ENCODE measurements at regions not wholly inside any gene's neighbourhood (a gene's known extent, or its start where the extent isn't known, plus 50 kb on each side); places are given as distances from the start of the nearest gene placed in this dataset.

DNA sequence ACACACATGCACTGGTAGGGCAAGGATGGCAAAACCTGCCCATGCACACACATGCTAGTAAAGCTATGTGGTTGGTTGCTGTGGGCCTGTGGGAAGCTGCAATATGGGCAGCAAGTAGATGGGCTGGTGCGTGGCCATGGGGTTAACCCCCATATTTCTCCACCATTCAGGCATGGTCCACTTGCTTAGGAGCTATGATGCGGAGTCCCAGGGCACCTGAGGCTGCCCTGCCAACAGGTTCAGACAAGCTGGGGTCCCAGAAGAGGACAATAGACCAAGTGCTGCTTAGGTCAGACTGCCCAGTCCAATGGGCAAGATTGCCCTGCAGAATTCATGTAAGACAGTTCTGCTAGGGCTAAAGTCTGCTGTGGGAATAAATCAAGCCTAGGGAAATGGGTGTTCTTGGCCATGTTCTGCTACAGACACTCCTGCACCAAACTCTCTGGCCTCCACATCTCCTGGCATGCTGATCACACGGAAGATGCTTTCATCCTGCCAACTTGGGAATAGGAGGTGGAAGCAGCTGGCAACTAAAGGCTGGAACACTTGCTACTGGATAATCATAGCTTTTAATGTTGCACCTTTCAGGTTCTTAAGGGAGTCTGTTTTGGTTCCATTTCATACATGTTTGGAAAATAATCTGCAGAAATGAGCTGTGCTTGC is 646.3 kb upstream of the SLITRK1 start:
- Histone ChIP-seq H3K9ac (ENCODE audit: low read length) (no peak overlapping the region), H3K4me3 (ENCODE audit: low read length) (no peak overlapping the region), H3K27me3 (ENCODE audit: control insufficient read depth, insufficient read depth, low read length) (no peaks in the 10 kb centered on the region)

DNA sequence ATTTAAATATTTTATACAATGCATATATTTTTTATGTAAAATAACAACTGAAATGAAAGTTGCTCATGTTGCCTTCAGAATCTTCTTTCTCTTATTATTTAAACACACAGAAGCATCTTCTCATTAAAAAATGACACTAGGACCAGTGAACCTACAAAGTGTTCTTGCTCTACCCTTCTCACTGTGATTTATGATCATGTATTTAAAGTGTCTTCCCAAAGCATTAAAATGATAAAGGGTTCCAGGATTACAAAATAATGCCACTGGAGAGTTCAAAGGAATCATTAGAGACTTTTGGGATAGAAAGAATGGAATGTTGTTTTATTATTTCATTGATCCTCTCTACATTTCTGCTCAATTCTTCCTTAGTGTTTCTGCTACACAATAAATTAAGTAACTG is 643.6 kb upstream of the SLITRK1 start:
- Histone ChIP-seq H3K4me3 (ENCODE audit: low read length) (no peak overlapping the region), H3K27me3 (ENCODE audit: control insufficient read depth, insufficient read depth, low read length) (no peaks in the 10 kb centered on the region), H3K36me3 (ENCODE audit: control insufficient read depth, low read depth, low read length) (no peaks in the 10 kb centered on the region), H3K4me1 (ENCODE audit: control insufficient read depth, low read depth, low read length) (no peaks in the 10 kb centered on the region), H3K9me3 (ENCODE audit: control insufficient read depth, low read depth, low read length) (no peaks in the 10 kb centered on the region), H3K27ac (ENCODE audit: low read length) (no peak overlapping the region), H3K9ac (ENCODE audit: low read length) (no peak overlapping the region)

More for the DNA sequence above, 646.3 kb upstream of the SLITRK1 start:
- H3K9me3 ChIP-seq (ENCODE audit: control insufficient read depth, low read depth, low read length): no peaks in the 10 kb centered on the region
- H3K36me3 ChIP-seq (ENCODE audit: control insufficient read depth, low read depth, low read length): no peaks in the 10 kb centered on the region
- no peak overlapping the region for H3K27ac ChIP-seq (ENCODE audit: low read length)
- H3K4me1 ChIP-seq (ENCODE audit: control insufficient read depth, low read depth, low read length): no peaks in the 10 kb centered on the region

DNA sequence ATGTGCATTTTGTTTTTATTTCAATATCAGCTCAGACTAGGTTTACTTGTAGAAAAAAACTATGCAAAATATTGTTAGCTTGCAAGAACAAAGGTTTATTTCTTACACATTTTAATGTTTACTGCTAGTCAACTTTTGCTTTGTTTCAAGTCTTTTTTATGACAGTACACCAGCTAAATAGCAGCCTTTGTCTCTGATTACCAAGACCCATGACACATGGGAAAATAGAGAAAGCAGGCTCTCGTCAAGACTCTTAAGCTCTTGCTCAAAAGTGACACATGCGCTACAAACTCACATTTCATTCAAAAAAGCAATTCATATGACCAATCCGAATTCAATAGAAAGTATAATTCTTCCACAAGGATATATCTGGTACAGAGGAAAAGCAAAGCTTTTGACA is 642.3 kb upstream of the SLITRK1 start:
- no peaks in the 10 kb centered on the region for H3K4me1 ChIP-seq (ENCODE audit: control insufficient read depth, low read depth, low read length)
- no peak overlapping the region for H3K9ac ChIP-seq (ENCODE audit: low read length)
- no peaks in the 10 kb centered on the region for H3K36me3 ChIP-seq (ENCODE audit: control insufficient read depth, low read depth, low read length)
- no peak overlapping the region for H3K4me3 ChIP-seq (ENCODE audit: low read length)
- H3K9me3 ChIP-seq (ENCODE audit: control insufficient read depth, low read depth, low read length): no peaks in the 10 kb centered on the region
- no peak overlapping the region for H3K27ac ChIP-seq (ENCODE audit: low read length)
- no peaks in the 10 kb centered on the region for H3K27me3 ChIP-seq (ENCODE audit: control insufficient read depth, insufficient read depth, low read length)

DNA sequence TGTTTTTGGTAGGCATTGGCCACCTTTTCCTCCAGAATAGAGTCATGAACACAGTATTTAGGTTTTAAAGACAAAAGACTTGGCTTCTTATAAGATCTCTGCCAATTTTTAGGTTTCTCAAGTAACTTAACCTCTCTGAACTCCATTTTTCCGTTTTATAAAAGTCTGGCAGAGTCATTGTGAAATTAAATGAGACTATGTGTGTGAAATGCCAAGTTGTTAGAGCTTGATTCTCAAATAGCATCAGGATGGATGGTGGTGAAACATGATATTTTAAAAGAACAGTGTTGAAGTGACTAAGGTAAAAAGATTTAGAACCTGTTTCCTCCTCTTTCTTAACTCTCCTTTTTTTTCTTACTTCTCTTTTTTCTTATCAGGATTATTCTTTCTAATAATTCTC is 617.7 kb upstream of the SLITRK1 start:
- Histone ChIP-seq H3K9ac (ENCODE audit: low read length) (no peak overlapping the region), H3K4me3 (ENCODE audit: low read length) (no peak overlapping the region), H3K27me3 (ENCODE audit: control insufficient read depth, insufficient read depth, low read length) (no peaks in the 10 kb centered on the region), H3K27ac (ENCODE audit: low read length) (no peak overlapping the region), H3K9me3 (ENCODE audit: control insufficient read depth, low read depth, low read length) (no peaks in the 10 kb centered on the region), H3K36me3 (ENCODE audit: control insufficient read depth, low read depth, low read length) (no peaks in the 10 kb centered on the region), H3K4me1 (ENCODE audit: control insufficient read depth, low read depth, low read length) (no peaks in the 10 kb centered on the region)

DNA sequence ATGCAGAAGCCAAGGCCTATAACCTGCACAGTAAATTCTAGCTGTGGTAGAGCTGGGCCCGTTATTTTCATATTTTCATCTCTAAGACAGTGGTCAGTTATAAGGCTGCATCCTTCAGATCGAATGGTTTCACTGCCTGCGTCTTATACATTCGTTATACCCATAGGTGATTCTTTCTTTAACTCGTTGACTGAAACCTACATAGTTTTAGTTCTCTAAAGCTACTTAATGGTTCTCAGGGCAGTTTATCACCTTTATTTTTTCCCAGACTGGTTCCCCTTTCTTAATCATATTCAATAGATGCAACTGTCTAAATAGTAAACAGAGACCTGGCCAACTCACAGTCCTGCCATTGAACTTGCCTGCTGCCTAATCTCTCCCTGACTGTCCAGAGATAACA is 615.3 kb upstream of the SLITRK1 start:
- Histone ChIP-seq H3K4me1 (ENCODE audit: control insufficient read depth, low read depth, low read length) (no peaks in the 10 kb centered on the region), H3K36me3 (ENCODE audit: control insufficient read depth, low read depth, low read length) (no peaks in the 10 kb centered on the region), H3K9me3 (ENCODE audit: control insufficient read depth, low read depth, low read length) (no peaks in the 10 kb centered on the region), H3K9ac (ENCODE audit: low read length) (no peak overlapping the region), H3K27me3 (ENCODE audit: control insufficient read depth, insufficient read depth, low read length) (no peaks in the 10 kb centered on the region), H3K27ac (ENCODE audit: low read length) (no peak overlapping the region), H3K4me3 (ENCODE audit: low read length) (no peak overlapping the region)

DNA sequence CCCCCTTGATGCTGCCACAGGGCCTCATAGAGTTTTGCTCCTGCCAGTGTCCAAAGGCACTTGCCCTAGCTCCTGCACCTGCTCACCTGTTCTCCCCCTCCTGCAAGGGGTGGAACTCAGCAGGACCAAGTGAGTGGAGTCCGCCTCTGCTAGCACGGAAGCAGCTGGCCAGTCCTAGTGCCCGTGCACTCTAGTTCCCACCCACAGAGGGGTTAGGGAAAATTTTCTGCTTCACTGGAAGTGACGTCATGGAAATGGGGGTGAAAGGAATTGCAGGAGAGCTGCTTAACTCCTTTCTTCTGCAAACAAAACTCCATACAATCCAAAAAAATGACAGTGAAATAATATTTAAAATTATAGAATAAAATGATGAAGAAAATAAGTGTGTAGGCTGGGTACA is 609.7 kb upstream of the SLITRK1 start:
- Histone ChIP-seq H3K9ac (ENCODE audit: low read length) (no peak overlapping the region), H3K9me3 (ENCODE audit: control insufficient read depth, low read depth, low read length) (no peaks in the 10 kb centered on the region), H3K27ac (ENCODE audit: low read length) (no peak overlapping the region), H3K4me3 (ENCODE audit: low read length) (no peak overlapping the region), H3K36me3 (ENCODE audit: control insufficient read depth, low read depth, low read length) (no peaks in the 10 kb centered on the region), H3K4me1 (ENCODE audit: control insufficient read depth, low read depth, low read length) (no peaks in the 10 kb centered on the region), H3K27me3 (ENCODE audit: control insufficient read depth, insufficient read depth, low read length) (no peaks in the 10 kb centered on the region)

DNA sequence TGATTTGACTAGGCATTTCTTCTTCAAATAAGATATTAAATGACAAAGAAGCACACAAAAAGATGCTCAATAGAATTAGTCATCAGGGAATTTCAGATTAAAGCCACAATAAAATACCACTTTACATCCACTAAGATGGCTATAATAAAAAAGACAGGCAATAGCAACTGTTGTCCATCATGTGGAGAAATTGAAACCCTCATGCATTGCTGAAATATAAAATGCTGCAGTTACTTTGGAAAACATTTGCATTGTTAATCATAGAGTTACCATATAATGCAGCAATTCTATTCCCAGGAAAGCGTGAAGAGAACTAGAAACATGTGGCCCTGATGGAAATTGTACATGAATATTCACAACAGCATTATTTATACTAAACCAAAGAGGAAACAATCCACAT is 605.5 kb upstream of the SLITRK1 start:
- Histone ChIP-seq H3K4me1 (ENCODE audit: control insufficient read depth, low read depth, low read length) (no peaks in the 10 kb centered on the region), H3K27ac (ENCODE audit: low read length) (no peak overlapping the region), H3K9me3 (ENCODE audit: control insufficient read depth, low read depth, low read length) (no peaks in the 10 kb centered on the region), H3K27me3 (ENCODE audit: control insufficient read depth, insufficient read depth, low read length) (no peaks in the 10 kb centered on the region), H3K9ac (ENCODE audit: low read length) (no peak overlapping the region), H3K36me3 (ENCODE audit: control insufficient read depth, low read depth, low read length) (no peaks in the 10 kb centered on the region), H3K4me3 (ENCODE audit: low read length) (no peak overlapping the region)

DNA sequence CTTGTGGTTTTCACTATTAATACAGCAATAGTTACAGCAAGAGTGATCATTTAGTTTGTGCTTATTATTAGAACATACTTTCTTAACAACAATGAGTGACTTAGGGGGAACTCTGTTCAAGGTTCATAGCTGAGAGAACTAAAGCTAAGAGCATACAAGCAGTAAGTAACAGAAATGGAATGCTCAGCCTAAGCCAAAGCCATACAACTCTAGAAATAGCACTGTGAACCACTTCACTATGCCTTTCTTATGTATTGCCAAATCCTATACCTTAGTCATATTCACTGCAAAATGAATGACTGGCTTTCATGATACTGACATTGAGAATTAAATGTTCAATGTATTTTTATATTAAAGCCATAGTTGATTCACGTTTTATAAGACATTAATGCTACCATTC is 599.7 kb upstream of the SLITRK1 start:
- H3K4me3 ChIP-seq (ENCODE audit: low read length): no peak overlapping the region
- H3K9ac ChIP-seq (ENCODE audit: low read length): no peak overlapping the region
- no peak overlapping the region for H3K27ac ChIP-seq (ENCODE audit: low read length)
- H3K36me3 ChIP-seq (ENCODE audit: control insufficient read depth, low read depth, low read length): no peaks in the 10 kb centered on the region
- H3K4me1 ChIP-seq (ENCODE audit: control insufficient read depth, low read depth, low read length): no peaks in the 10 kb centered on the region
- no peaks in the 10 kb centered on the region for H3K27me3 ChIP-seq (ENCODE audit: control insufficient read depth, insufficient read depth, low read length)
- no peaks in the 10 kb centered on the region for H3K9me3 ChIP-seq (ENCODE audit: control insufficient read depth, low read depth, low read length)

DNA sequence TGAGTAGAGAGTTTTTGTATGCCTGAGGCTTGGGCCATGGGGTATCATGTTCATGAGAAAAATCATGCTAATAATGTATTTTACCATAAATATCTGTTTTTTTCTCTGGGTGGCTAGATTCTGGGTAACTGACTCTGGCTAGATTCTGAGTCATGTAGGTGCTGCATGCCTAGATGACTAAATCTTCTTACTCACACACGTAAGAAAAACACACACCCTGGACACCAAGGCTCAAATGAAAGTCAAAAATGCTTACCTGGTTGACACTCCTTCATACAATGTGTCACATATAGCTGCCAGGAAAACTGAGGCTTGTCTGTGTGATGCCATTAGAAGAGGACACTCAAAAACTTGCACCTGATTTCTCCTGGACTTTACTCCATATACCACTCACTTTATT is 597.4 kb upstream of the SLITRK1 start:
- no peak overlapping the region for H3K4me3 ChIP-seq (ENCODE audit: low read length)
- no peak overlapping the region for H3K9ac ChIP-seq (ENCODE audit: low read length)
- H3K9me3 ChIP-seq (ENCODE audit: control insufficient read depth, low read depth, low read length): no peaks in the 10 kb centered on the region
- H3K27me3 ChIP-seq (ENCODE audit: control insufficient read depth, insufficient read depth, low read length): no peaks in the 10 kb centered on the region
- no peaks in the 10 kb centered on the region for H3K4me1 ChIP-seq (ENCODE audit: control insufficient read depth, low read depth, low read length)
- no peak overlapping the region for H3K27ac ChIP-seq (ENCODE audit: low read length)
- no peaks in the 10 kb centered on the region for H3K36me3 ChIP-seq (ENCODE audit: control insufficient read depth, low read depth, low read length)

DNA sequence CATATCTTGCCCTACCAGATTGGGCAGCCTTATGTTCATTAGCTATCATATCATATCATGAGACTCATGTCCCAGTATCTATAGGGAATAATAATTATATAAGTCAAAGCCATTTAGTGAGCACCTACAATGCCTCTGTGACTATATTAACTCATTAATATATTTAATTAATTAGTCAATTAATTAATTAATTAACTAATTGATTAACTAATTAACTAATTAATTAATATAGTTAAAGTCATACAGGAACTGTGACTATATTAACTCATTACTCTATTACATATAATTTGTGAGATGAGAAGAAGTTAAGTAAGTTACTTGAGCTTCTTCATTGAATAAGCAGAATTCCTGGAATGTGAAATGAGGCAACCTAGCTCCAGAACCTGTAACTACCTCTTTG is 588.3 kb upstream of the SLITRK1 start:
- Histone ChIP-seq H3K4me3 (ENCODE audit: low read length) (no peak overlapping the region), H3K27ac (ENCODE audit: low read length) (no peak overlapping the region), H3K9me3 (ENCODE audit: control insufficient read depth, low read depth, low read length) (no peaks in the 10 kb centered on the region), H3K36me3 (ENCODE audit: control insufficient read depth, low read depth, low read length) (no peaks in the 10 kb centered on the region), H3K9ac (ENCODE audit: low read length) (no peak overlapping the region), H3K27me3 (ENCODE audit: control insufficient read depth, insufficient read depth, low read length) (no peaks in the 10 kb centered on the region), H3K4me1 (ENCODE audit: control insufficient read depth, low read depth, low read length) (no peaks in the 10 kb centered on the region)

DNA sequence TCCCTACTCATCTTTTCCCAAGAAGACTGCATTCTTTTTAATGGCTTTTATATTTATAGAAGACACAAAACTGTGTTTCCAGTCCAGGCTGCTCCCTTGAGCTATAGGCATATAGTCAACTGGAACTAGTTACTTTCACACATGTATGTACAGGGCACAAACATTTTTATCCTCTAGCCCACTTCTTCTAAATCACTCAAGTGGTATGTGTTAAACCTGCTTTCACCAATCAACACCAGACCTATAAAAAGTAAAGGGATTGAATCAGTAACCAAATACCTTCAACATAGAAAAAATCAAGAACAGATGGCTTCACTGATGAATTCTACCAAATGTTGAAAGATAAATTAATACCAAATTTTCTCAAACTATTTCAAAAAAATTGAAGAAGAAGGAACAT is 584.2 kb upstream of the SLITRK1 start:
- Histone ChIP-seq H3K9ac (ENCODE audit: low read length) (no peak overlapping the region), H3K9me3 (ENCODE audit: control insufficient read depth, low read depth, low read length) (no peaks in the 10 kb centered on the region), H3K27me3 (ENCODE audit: control insufficient read depth, insufficient read depth, low read length) (no peaks in the 10 kb centered on the region), H3K27ac (ENCODE audit: low read length) (no peak overlapping the region), H3K4me1 (ENCODE audit: control insufficient read depth, low read depth, low read length) (no peaks in the 10 kb centered on the region), H3K36me3 (ENCODE audit: control insufficient read depth, low read depth, low read length) (no peaks in the 10 kb centered on the region), H3K4me3 (ENCODE audit: low read length) (no peak overlapping the region)

DNA sequence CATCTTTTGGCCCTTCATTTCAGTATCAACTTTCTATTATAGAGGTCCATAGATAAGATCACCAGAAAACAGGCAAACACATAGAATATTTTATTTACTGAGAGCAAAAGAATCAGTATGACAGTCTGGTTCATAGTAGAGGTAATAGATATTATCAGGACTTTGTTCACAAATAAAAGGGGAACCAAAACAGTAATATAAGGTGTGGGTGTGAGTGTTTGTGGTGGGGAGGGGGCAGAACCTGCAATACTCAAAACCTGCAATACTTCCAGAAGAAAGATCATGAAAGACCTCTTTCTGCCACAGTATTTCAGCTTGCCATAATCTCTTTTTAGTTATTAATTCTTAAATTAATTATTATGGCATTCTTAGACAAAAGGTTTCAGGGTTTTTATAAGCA is 578.7 kb upstream of the SLITRK1 start:
- no peaks in the 10 kb centered on the region for H3K4me1 ChIP-seq (ENCODE audit: control insufficient read depth, low read depth, low read length)
- no peaks in the 10 kb centered on the region for H3K9me3 ChIP-seq (ENCODE audit: control insufficient read depth, low read depth, low read length)
- H3K36me3 ChIP-seq (ENCODE audit: control insufficient read depth, low read depth, low read length): no peaks in the 10 kb centered on the region
- no peak overlapping the region for H3K9ac ChIP-seq (ENCODE audit: low read length)
- H3K4me3 ChIP-seq (ENCODE audit: low read length): no peak overlapping the region
- no peak overlapping the region for H3K27ac ChIP-seq (ENCODE audit: low read length)
- no peaks in the 10 kb centered on the region for H3K27me3 ChIP-seq (ENCODE audit: control insufficient read depth, insufficient read depth, low read length)

Data from iPS-18a (cell line).